Bronchial epithelial cell (primary cell): ENCODE measurements at regions not wholly inside any gene's neighbourhood (a gene's known extent, or its start where the extent isn't known, plus 50 kb on each side); places are given as distances from the start of the nearest gene placed in this dataset.
A peak's percentile ranks its signal among the peaks of the same experiment; 100 is the strongest.

Experiments used
- DNase-seq: peaks from one replicate; pipeline ENCODE4 v3.0.0-alpha.2; 2010; ENCODE audit warnings: low read depth
- FAIRE-seq: peaks from 2 replicates; lab custom pipeline; 2011; peaks lifted over from hg19 to GRCh38; lab: Jason Lieb, UNC
- H3K27me3 ChIP-seq: 2 replicates; pipeline ENCODE4 v1.5.1; 2011; ENCODE audit warnings: low read length; ENCODE audit not compliant: control insufficient read depth, insufficient read depth
- H3K36me3 ChIP-seq: 2 replicates; pipeline ENCODE4 v1.5.1; 2011; ENCODE audit warnings: low read length; ENCODE audit not compliant: control insufficient read depth, insufficient read depth
- H3K4me3 ChIP-seq: 2 replicates; pipeline ENCODE4 v1.5.1; 2011; ENCODE audit warnings: mild to moderate bottlenecking, low read depth, low read length, control low read depth
- TF ChIP-seq, protein P1 (sequence below): IDR thresholded peaks from 2 replicates; pipeline ENCODE4 v1.5.1; 2011; ENCODE audit warnings: mild to moderate bottlenecking, moderate library complexity, low read length, control low read depth, inconsistent platforms; ENCODE audit not compliant: insufficient read depth, severe bottlenecking

GRCh38 chr2:19725392-19725791 is 176.4 kb downstream of the TTC32 start:
- DNase-seq (no peak), FAIRE-seq (no peak)
- Histone ChIP-seq H3K36me3 (no peaks in the 10 kb centered on the region), H3K27me3 (no peaks in the 10 kb centered on the region), H3K4me3 (no peak overlapping the region)
- TF ChIP-seq, protein P1, sequence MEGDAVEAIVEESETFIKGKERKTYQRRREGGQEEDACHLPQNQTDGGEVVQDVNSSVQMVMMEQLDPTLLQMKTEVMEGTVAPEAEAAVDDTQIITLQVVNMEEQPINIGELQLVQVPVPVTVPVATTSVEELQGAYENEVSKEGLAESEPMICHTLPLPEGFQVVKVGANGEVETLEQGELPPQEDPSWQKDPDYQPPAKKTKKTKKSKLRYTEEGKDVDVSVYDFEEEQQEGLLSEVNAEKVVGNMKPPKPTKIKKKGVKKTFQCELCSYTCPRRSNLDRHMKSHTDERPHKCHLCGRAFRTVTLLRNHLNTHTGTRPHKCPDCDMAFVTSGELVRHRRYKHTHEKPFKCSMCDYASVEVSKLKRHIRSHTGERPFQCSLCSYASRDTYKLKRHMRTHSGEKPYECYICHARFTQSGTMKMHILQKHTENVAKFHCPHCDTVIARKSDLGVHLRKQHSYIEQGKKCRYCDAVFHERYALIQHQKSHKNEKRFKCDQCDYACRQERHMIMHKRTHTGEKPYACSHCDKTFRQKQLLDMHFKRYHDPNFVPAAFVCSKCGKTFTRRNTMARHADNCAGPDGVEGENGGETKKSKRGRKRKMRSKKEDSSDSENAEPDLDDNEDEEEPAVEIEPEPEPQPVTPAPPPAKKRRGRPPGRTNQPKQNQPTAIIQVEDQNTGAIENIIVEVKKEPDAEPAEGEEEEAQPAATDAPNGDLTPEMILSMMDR = no peak

DNA sequence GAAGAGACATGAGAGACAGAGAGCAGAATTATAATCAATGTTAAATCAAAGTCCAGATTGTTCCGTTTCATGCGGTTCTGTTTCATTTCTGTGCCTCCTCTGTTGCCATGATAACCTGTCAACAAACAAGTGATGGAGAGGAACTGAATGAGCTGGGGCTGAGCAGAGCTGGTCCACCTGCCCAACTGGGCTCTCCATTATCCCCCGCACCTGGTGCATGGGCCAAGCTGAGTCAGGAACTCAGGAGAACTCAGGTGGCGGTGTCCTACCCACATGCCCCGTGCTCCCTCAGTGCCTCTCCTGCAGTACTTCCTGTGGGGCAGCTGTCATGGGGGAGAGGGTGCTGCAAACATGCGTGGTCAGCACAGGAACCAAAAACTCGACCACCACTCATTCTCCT is 178.8 kb downstream of the TTC32 start:
- no peak for DNase-seq
- FAIRE-seq = no peak
- TF ChIP-seq, protein P1 = no peak

GRCh38 chr2:19722531-19722971 is 179.2 kb downstream of the TTC32 start:
- no peak for DNase-seq
- Histone ChIP-seq H3K4me3 (no peak overlapping the region), H3K27me3 (no peaks in the 10 kb centered on the region), H3K36me3 (no peaks in the 10 kb centered on the region)
- no peak for FAIRE-seq
- TF ChIP-seq, protein P1 = no peak

More for the DNA sequence above, 178.8 kb downstream of the TTC32 start:
- H3K27me3 ChIP-seq = no peaks in the 10 kb centered on the region
- H3K4me3 ChIP-seq = no peak overlapping the region
- H3K36me3 ChIP-seq = no peaks in the 10 kb centered on the region

DNA sequence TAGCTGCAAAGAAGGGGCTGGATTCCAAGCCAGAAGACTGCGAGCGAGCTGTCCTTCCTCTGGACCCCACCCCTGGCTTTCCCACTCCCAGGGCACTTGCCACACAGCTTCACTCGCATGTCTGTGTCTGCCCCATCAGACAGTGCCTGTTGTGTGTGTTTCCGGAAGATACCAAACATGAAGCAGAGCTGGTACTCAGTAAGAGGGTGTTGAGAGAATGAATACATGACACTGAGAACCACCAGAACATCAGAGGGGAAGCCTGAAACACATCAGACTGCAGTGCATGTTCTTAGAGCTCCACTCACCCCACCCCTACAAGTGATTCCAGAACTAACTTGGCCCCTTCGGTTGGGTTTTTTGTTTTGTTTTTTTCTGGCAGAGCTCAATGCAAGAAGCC is 181.5 kb downstream of the TTC32 start:
- H3K27me3 ChIP-seq = no peaks in the 10 kb centered on the region
- TF ChIP-seq, protein P1 = no peak
- peak; percentile 81 for FAIRE-seq

GRCh38 chr2:19719540-19719939 is 182.2 kb downstream of the TTC32 start:
- TF ChIP-seq, protein P1 = no peak
- no peak overlapping the region for H3K4me3 ChIP-seq
- no peaks in the 10 kb centered on the region for H3K36me3 ChIP-seq
- FAIRE-seq (no peak), DNase-seq (no peak)
- H3K27me3 ChIP-seq = no peaks in the 10 kb centered on the region

More for the DNA sequence above, 181.5 kb downstream of the TTC32 start:
- DNase-seq = no peak
- no peaks in the 10 kb centered on the region for H3K36me3 ChIP-seq
- H3K4me3 ChIP-seq = no peak overlapping the region

DNA sequence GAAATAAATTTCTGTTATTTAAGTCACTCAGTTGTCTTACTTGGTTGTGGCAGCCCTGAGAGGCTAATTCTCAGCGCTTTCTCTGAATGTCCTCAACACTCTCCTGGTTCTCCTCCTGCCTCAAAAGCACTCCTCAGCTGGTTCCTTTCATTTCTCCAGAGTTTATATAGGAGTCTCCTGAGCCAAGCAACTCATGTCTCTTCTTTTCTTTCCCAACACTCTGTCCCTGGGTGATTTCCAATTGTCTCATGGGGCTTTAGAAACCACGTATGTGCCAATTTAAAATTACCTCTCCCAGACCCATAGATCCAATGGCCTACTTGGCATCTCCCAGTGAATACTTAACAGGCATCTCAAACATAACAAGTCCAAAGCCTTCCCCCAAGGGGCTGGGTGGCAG is 184.3 kb downstream of the TTC32 start:
- FAIRE-seq = no peak
- TF ChIP-seq, protein P1 = no peak
- H3K27me3 ChIP-seq = no peaks in the 10 kb centered on the region
- DNase-seq = no peak
- no peaks in the 10 kb centered on the region for H3K36me3 ChIP-seq
- H3K4me3 ChIP-seq = no peak overlapping the region
